WTC11 (cell line): ENCODE measurements at regions not wholly inside any gene's neighbourhood (a gene's known extent, or its start where the extent isn't known, plus 50 kb on each side); places are given as distances from the start of the nearest gene placed in this dataset.

Experiments used
- ATAC-seq: fragments of 200-7000 bp; cut with Tn5 transposase; 2 replicates; pipeline ENCODE4 v1.10.0; 2021; ENCODE audit warnings: mild to moderate bottlenecking, moderate library complexity
- CTCF ChIA-PET: fragments of 300-600 bp; sonication (Branson Sonifier 250); formaldehyde crosslinking; loops from one replicate; lab custom pipeline; 2021; ENCODE audit warnings: antibody characterized with exemption; lab: Charles Lee
- POLR2A ChIA-PET: fragments of 350-600 bp; sonication (Branson Sonifier 250); formaldehyde crosslinking; loops from one replicate; lab custom pipeline; 2021; ENCODE audit warnings: antibody characterized with exemption; lab: Charles Lee
- DNase-seq: peaks from one replicate; pipeline ENCODE4 v3.0.0; 2021; ENCODE audit warnings: low spot score
- H3K27ac Mint-ChIP-seq: 2 replicates; pipeline ENCODE4 v1.8.0; 2021; ENCODE audit warnings: mixed read lengths
- H3K27me3 Mint-ChIP-seq: 2 replicates; pipeline ENCODE4 v1.8.0; 2021; ENCODE audit warnings: low read depth, mild to moderate bottlenecking, moderate library complexity, mixed read lengths
- H3K36me3 Mint-ChIP-seq: 2 replicates; pipeline ENCODE4 v1.8.0; 2021; ENCODE audit warnings: mixed read lengths
- H3K4me1 Mint-ChIP-seq: 2 replicates; pipeline ENCODE4 v1.8.0; 2022; ENCODE audit warnings: mixed read lengths
- H3K4me3 Mint-ChIP-seq: 2 replicates; pipeline ENCODE4 v1.8.0; 2021; ENCODE audit warnings: mild to moderate bottlenecking, moderate library complexity, mixed read lengths
- H3K9me3 Mint-ChIP-seq: 2 replicates; pipeline ENCODE4 v1.8.0; 2021; ENCODE audit warnings: mixed read lengths
- CREB1 ChIP-seq: sonication (generic); formaldehyde crosslinking; IDR thresholded peaks from 2 replicates; pipeline ENCODE4 v1.8.0; 2023; ENCODE audit warnings: mild to moderate bottlenecking, missing genetic modification reagents
- E2F4 ChIP-seq: sonication (generic); formaldehyde crosslinking; IDR thresholded peaks from 2 replicates; pipeline ENCODE4 v1.8.1; 2022; ENCODE audit warnings: low read depth, mild to moderate bottlenecking, moderate library complexity, missing genetic modification reagents, borderline replicate concordance
- E2F5 ChIP-seq: sonication (generic); formaldehyde crosslinking; IDR thresholded peaks from 2 replicates; pipeline ENCODE4 v1.8.1; 2022; ENCODE audit warnings: mild to moderate bottlenecking, moderate library complexity, missing genetic modification reagents
- FOXK1 ChIP-seq: sonication (generic); formaldehyde crosslinking; IDR thresholded peaks from 2 replicates; pipeline ENCODE4 v1.8.0; 2022; ENCODE audit warnings: mild to moderate bottlenecking, moderate library complexity, missing genetic modification reagents
- GABPB1 ChIP-seq: sonication (generic); formaldehyde crosslinking; IDR thresholded peaks from 2 replicates; pipeline ENCODE4 v1.8.1; 2023; ENCODE audit warnings: mild to moderate bottlenecking, missing genetic modification reagents
- GRHL2 ChIP-seq: fragments of 250-450 bp; sonication (Bioruptor Pico); IDR thresholded peaks from 2 replicates; pipeline ENCODE4 v1.8.0; 2022; ENCODE audit warnings: mild to moderate bottlenecking, moderate library complexity; ENCODE audit not compliant: insufficient replicate concordance, severe bottlenecking
- GTF2I ChIP-seq: fragments of 250-450 bp; sonication (Bioruptor Pico); conservative IDR thresholded peaks from 2 replicates; pipeline ENCODE4 v1.4.0; 2021; ENCODE audit warnings: mild to moderate bottlenecking
- IRF1 ChIP-seq: sonication (generic); formaldehyde crosslinking; IDR thresholded peaks from 2 replicates; pipeline ENCODE4 v1.8.0; 2023; ENCODE audit warnings: missing genetic modification reagents
- JUN ChIP-seq: sonication (generic); formaldehyde crosslinking; IDR thresholded peaks from 2 replicates; pipeline ENCODE4 v1.8.0; 2023; ENCODE audit warnings: mild to moderate bottlenecking, missing genetic modification reagents
- KAT7 ChIP-seq: sonication (generic); formaldehyde crosslinking; IDR thresholded peaks from 2 replicates; pipeline ENCODE4 v1.8.1; 2023; ENCODE audit warnings: missing genetic modification reagents, mild to moderate bottlenecking, borderline replicate concordance
- MXD4 ChIP-seq: fragments of 250-450 bp; sonication (Bioruptor Pico); IDR thresholded peaks from 2 replicates; pipeline ENCODE4 v1.8.0; 2021; ENCODE audit warnings: mild to moderate bottlenecking, moderate library complexity, borderline replicate concordance
- NFATC4 ChIP-seq: fragments of 250-450 bp; sonication (Bioruptor Pico); IDR thresholded peaks from 2 replicates; pipeline ENCODE4 v1.9.0; 2021; ENCODE audit warnings: mild to moderate bottlenecking
- PRDM15 ChIP-seq: sonication (generic); formaldehyde crosslinking; IDR thresholded peaks from 2 replicates; pipeline ENCODE4 v1.8.0; 2022; ENCODE audit warnings: missing genetic modification reagents
- PREB ChIP-seq: sonication (generic); formaldehyde crosslinking; IDR thresholded peaks from 2 replicates; pipeline ENCODE4 v1.8.1; 2022; ENCODE audit warnings: mild to moderate bottlenecking, missing genetic modification reagents, moderate library complexity, borderline replicate concordance
- PRRX2 ChIP-seq: fragments of 250-450 bp; sonication (Bioruptor Pico); IDR thresholded peaks from 2 replicates; pipeline ENCODE4 v1.8.0; 2021; ENCODE audit warnings: mild to moderate bottlenecking
- SOX15 ChIP-seq: fragments of 250-450 bp; sonication (Bioruptor Pico); IDR thresholded peaks from 2 replicates; pipeline ENCODE4 v1.9.0; 2021; ENCODE audit warnings: mild to moderate bottlenecking
- TEAD1 ChIP-seq: sonication (generic); formaldehyde crosslinking; IDR thresholded peaks from 2 replicates; pipeline ENCODE4 v1.8.0; 2022; ENCODE audit warnings: mild to moderate bottlenecking, missing genetic modification reagents
- ZMAT4 ChIP-seq: fragments of 250-450 bp; sonication (Bioruptor Pico); IDR thresholded peaks from 2 replicates; pipeline ENCODE4 v1.9.0; 2021; ENCODE audit warnings: mild to moderate bottlenecking
- ZNF219 ChIP-seq: sonication (generic); formaldehyde crosslinking; IDR thresholded peaks from 2 replicates; pipeline ENCODE4 v1.8.0; 2023; ENCODE audit warnings: missing genetic modification reagents, mild to moderate bottlenecking, borderline replicate concordance
- ZNF232 ChIP-seq: sonication (generic); formaldehyde crosslinking; IDR thresholded peaks from 2 replicates; pipeline ENCODE4 v1.8.0; 2022; ENCODE audit warnings: mild to moderate bottlenecking, missing genetic modification reagents
- ZNF423 ChIP-seq: fragments of 250-450 bp; sonication (Bioruptor Pico); IDR thresholded peaks from 2 replicates; pipeline ENCODE4 v2.1.2; 2022; ENCODE audit warnings: mild to moderate bottlenecking, moderate library complexity
- ZNF532 ChIP-seq: fragments of 250-450 bp; sonication (Bioruptor Pico); IDR thresholded peaks from 2 replicates; pipeline ENCODE4 v1.9.0; 2021; ENCODE audit warnings: mild to moderate bottlenecking, borderline replicate concordance
- ZNF671 ChIP-seq: fragments of 250-450 bp; sonication (Bioruptor Pico); IDR thresholded peaks from 2 replicates; pipeline ENCODE4 v1.8.0; 2021; ENCODE audit warnings: mild to moderate bottlenecking
- ZSCAN18 ChIP-seq: fragments of 250-450 bp; sonication (Bioruptor Pico); IDR thresholded peaks from 2 replicates; pipeline ENCODE4 v2.1.2; 2022; ENCODE audit warnings: mild to moderate bottlenecking, moderate library complexity

GRCh38 chr12:90368081-90368480 lies 586.9 kb downstream of the CCER1 start:
- DNase-seq (no peak), ATAC-seq (no peak)
- Mint-ChIP-seq H3K4me3 (no peak overlapping the region), H3K4me1 (no peaks in the 10 kb centered on the region), H3K27me3 (no peaks in the 10 kb centered on the region), H3K36me3 (no peaks in the 10 kb centered on the region), H3K9me3 (no peaks in the 10 kb centered on the region), H3K27ac (no peak overlapping the region)
- ChIA-PET POLR2A (no interaction called here), CTCF (interaction anchor here (0.6 kb wide), 1 partner anchor 454 kb away, joined by 4 read pairs; no protein-coding TSS in a partner anchor)
- TF ChIP-seq ZSCAN18 (CRISPR knock-in tag) (no peak), MXD4 (no peak), ZMAT4 (no peak), ZNF219 (CRISPR knock-in tag) (no peak), IRF1 (CRISPR knock-in tag) (no peak), GABPB1 (no peak), SOX15 (CRISPR knock-in tag) (no peak), ZNF671 (CRISPR knock-in tag) (no peak), NFATC4 (CRISPR knock-in tag) (no peak), GTF2I (CRISPR knock-in tag) (no peak)

GRCh38 chr12:90366286-90366685 lies 588.7 kb downstream of the CCER1 start:
- Mint-ChIP-seq H3K27me3 (no peaks in the 10 kb centered on the region), H3K9me3 (no peaks in the 10 kb centered on the region), H3K4me3 (no peak overlapping the region), H3K36me3 (no peaks in the 10 kb centered on the region), H3K27ac (no peak overlapping the region), H3K4me1 (no peaks in the 10 kb centered on the region)
- POLR2A ChIA-PET, result no interaction called here
- ATAC-seq, result no peak
- CTCF ChIA-PET, result no interaction called here
- DNase-seq, result no peak
- TF ChIP-seq ZNF232 (CRISPR knock-in tag), result no peak
- TF ChIP-seq FOXK1, result no peak
- TF ChIP-seq GRHL2 (CRISPR knock-in tag), result no peak
- no peak for TF ChIP-seq KAT7 (CRISPR knock-in tag)
- TF ChIP-seq JUN (CRISPR knock-in tag), result no peak
- TF ChIP-seq TEAD1 (CRISPR knock-in tag), result no peak
- TF ChIP-seq E2F5 (CRISPR knock-in tag), result no peak
- TF ChIP-seq PRRX2 (CRISPR knock-in tag), result no peak
- no peak for TF ChIP-seq E2F4
- no peak for TF ChIP-seq PRDM15
- no peak for TF ChIP-seq CREB1 (CRISPR knock-in tag)
- no peak for TF ChIP-seq PREB (CRISPR knock-in tag)
- no peak for TF ChIP-seq ZNF423 (CRISPR knock-in tag)
- TF ChIP-seq ZNF532, result no peak
